ENCODE measurements at regions not wholly inside any gene's neighbourhood (a gene's known extent, or its start where the extent isn't known, plus 50 kb on each side); places are given as distances from the start of the nearest gene placed in this dataset.

DNA sequence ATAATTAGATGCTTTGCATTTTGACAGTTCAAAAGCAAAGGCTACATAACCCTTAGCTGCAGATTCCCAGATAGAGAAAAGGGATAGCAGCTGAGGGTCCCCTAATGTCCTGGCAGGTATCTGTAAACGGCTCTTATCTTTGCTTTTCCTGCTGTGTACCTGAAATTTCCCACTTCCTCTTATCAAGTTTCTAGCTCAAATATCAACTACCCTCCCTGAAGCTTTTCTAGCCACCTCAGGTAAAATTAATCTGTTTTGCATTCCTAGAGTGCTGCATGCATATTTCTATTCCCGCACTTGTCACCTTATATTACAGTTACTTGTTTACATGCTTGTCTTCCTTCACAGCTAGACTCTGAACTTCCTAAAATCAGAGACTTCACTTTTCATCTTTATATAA lies 55.6 kb upstream of the STXBP5L start:
- TF ChIP-seq POLR2A (IDR thresholded peaks at IDR 0.05) (no peak), POLR2AphosphoS5 (IDR thresholded peaks at IDR 0.05) (no peak), CTCF (IDR thresholded peaks at IDR 0.05) (no peak), EP300 (IDR thresholded peaks at IDR 0.05) (no peak)
